H1 (cell line): ENCODE measurements at regions not wholly inside any gene's neighbourhood (a gene's known extent, or its start where the extent isn't known, plus 50 kb on each side); places are given as distances from the start of the nearest gene placed in this dataset.

Experiments
- CEBPB ChIP-seq: IDR thresholded peaks from 2 replicates; pipeline ENCODE4 v1.6.1; 2012; ENCODE audit warnings: low read depth, low read length
- EZH2 ChIP-seq: fragments of 200-600 bp; sonication (generic); IDR thresholded peaks from 2 replicates; pipeline ENCODE4 v1.7.1; 2012; ENCODE audit warnings: low read depth, mild to moderate bottlenecking, moderate library complexity, low read length, inconsistent platforms; ENCODE audit not compliant: severe bottlenecking
- POLR2A ChIP-seq, 2 experiments: IDR thresholded peaks; 1 replicate in 1 of 2; 2 replicates in 1 of 2; pipeline ENCODE4 v1.6.1; 2011; ENCODE audit warnings: low read depth in 2 of 2, low read length in 2 of 2, mild to moderate bottlenecking in 2 of 2; ENCODE audit errors: control extremely low read depth in 1 of 2
- POLR2AphosphoS5 ChIP-seq: IDR thresholded peaks from 2 replicates; pipeline ENCODE4 v1.6.1; 2011; ENCODE audit warnings: low read depth, low read length
- POU5F1 ChIP-seq: IDR thresholded peaks from 2 replicates; pipeline ENCODE4 v1.6.1; 2011; ENCODE audit warnings: low read depth, mild to moderate bottlenecking, low read length, moderate library complexity
- RFX5 ChIP-seq: IDR thresholded peaks from 2 replicates; pipeline ENCODE4 v1.6.1; 2011; ENCODE audit warnings: low read depth, low read length, improper control_type of control experiment, borderline replicate concordance
- RNF2 ChIP-seq: fragments of 200-900, 300-1000 bp; sonication (generic); IDR thresholded peaks from 2 replicates; pipeline ENCODE4 v1.7.1; 2016; ENCODE audit warnings: borderline replicate concordance, low read depth, mild to moderate bottlenecking, antibody characterized with exemption, low read length; ENCODE audit not compliant: poor library complexity, severe bottlenecking; ENCODE audit errors: missing control alignments
- TCF12 ChIP-seq: IDR thresholded peaks from 2 replicates; pipeline ENCODE4 v1.6.1; 2011; ENCODE audit warnings: low read depth, mild to moderate bottlenecking, low read length
- TF ChIP-seq, protein P1 (sequence below), 3 experiments: IDR thresholded peaks; 1 replicate in 2 of 3; 2 replicates in 1 of 3; pipeline versions ENCODE4 v1.5.1 to v1.6.1; 2011; ENCODE audit warnings: low read length in 3 of 3, mild to moderate bottlenecking in 3 of 3, inconsistent platforms in 2 of 3, low read depth in 1 of 3, moderate library complexity in 1 of 3; ENCODE audit not compliant: insufficient read depth in 1 of 3; ENCODE audit errors: control extremely low read depth in 1 of 3

DNA sequence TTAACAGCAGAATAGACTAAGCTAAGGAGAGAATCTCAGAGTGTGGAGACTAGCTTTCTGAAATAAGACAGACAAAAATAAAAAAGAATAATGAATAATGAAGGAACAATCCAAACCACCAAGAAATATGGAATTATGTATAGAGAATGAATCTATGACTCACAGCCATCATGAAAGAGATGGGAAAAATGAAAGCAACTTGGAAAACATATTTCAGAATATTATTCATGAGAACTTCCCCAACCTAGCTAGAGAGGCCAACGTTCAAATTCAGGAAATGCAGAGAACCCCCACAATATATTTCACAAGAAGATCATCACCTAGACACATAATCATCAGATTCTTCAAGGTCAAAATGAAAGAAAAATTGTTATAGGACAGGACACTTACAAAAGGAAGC is 349.0 kb upstream of the MPDZ start:
- TF ChIP-seq, protein P1, sequence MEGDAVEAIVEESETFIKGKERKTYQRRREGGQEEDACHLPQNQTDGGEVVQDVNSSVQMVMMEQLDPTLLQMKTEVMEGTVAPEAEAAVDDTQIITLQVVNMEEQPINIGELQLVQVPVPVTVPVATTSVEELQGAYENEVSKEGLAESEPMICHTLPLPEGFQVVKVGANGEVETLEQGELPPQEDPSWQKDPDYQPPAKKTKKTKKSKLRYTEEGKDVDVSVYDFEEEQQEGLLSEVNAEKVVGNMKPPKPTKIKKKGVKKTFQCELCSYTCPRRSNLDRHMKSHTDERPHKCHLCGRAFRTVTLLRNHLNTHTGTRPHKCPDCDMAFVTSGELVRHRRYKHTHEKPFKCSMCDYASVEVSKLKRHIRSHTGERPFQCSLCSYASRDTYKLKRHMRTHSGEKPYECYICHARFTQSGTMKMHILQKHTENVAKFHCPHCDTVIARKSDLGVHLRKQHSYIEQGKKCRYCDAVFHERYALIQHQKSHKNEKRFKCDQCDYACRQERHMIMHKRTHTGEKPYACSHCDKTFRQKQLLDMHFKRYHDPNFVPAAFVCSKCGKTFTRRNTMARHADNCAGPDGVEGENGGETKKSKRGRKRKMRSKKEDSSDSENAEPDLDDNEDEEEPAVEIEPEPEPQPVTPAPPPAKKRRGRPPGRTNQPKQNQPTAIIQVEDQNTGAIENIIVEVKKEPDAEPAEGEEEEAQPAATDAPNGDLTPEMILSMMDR (IDR thresholded peaks at IDR 0.05; ENCODE audit: control extremely low read depth in 1 of 3, insufficient read depth in 1 of 3, low read depth in 1 of 3, low read length in 3 of 3) = no peak
- no peak for TF ChIP-seq CEBPB
- no peak for TF ChIP-seq RFX5
- no peak for TF ChIP-seq POLR2A (IDR thresholded peaks at IDR 0.05; ENCODE audit: control extremely low read depth in 1 of 2, low read depth in 2 of 2, low read length in 2 of 2)
- no peak for TF ChIP-seq RNF2
- no peak for TF ChIP-seq TCF12
- no peak for TF ChIP-seq EZH2
- no peak for TF ChIP-seq POLR2AphosphoS5
- TF ChIP-seq POU5F1 = no peak
